Astrocyte of the cerebellum (primary cell): ENCODE measurements at regions not wholly inside any gene's neighbourhood (a gene's known extent, or its start where the extent isn't known, plus 50 kb on each side); places are given as distances from the start of the nearest gene placed in this dataset.

Experiments
- DNase-seq: peaks from one replicate; pipeline ENCODE4 v3.0.0-alpha.2; 2011; ENCODE audit warnings: low read depth
- H3K4me3 ChIP-seq: 2 replicates; pipeline ENCODE4 v1.5.1; 2011; ENCODE audit warnings: mild to moderate bottlenecking, low read depth, low read length, moderate library complexity
- in situ Hi-C: cut with HindIII; loops from 2 replicates; pipeline ENCODE4 v1.10.0; 2017; ENCODE audit warnings: low sequenced_read_pairs
- TF ChIP-seq, protein P1 (sequence below): IDR thresholded peaks from 2 replicates; pipeline ENCODE4 v1.5.1; 2012; ENCODE audit warnings: low read length, low read depth, moderate library complexity, mild to moderate bottlenecking; ENCODE audit errors: missing control alignments

DNA sequence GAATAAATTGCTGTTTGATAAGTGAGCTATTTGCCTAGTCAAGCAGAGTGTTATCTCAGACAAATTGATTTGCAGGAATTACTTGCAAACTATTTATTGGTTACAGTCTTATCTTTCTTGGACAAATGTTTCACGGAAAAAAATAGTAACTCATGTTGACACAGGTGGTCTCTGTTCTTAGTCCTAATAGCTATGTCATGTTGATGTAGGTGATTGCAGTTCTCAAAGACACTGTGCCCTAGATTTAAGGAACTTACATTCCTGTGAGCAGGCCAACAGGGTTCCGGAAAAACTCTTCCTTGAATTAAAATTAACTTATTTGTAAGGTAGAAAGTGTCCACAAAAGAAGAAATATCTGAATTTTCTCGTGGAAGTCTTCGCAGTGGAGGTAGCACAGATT, 109.6 kb upstream of the SLCO6A1 start:
- no peak overlapping the region for H3K4me3 ChIP-seq
- no peak for DNase-seq
- TF ChIP-seq, protein P1, sequence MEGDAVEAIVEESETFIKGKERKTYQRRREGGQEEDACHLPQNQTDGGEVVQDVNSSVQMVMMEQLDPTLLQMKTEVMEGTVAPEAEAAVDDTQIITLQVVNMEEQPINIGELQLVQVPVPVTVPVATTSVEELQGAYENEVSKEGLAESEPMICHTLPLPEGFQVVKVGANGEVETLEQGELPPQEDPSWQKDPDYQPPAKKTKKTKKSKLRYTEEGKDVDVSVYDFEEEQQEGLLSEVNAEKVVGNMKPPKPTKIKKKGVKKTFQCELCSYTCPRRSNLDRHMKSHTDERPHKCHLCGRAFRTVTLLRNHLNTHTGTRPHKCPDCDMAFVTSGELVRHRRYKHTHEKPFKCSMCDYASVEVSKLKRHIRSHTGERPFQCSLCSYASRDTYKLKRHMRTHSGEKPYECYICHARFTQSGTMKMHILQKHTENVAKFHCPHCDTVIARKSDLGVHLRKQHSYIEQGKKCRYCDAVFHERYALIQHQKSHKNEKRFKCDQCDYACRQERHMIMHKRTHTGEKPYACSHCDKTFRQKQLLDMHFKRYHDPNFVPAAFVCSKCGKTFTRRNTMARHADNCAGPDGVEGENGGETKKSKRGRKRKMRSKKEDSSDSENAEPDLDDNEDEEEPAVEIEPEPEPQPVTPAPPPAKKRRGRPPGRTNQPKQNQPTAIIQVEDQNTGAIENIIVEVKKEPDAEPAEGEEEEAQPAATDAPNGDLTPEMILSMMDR: no peak
- in situ Hi-C loops: no loop called here

DNA sequence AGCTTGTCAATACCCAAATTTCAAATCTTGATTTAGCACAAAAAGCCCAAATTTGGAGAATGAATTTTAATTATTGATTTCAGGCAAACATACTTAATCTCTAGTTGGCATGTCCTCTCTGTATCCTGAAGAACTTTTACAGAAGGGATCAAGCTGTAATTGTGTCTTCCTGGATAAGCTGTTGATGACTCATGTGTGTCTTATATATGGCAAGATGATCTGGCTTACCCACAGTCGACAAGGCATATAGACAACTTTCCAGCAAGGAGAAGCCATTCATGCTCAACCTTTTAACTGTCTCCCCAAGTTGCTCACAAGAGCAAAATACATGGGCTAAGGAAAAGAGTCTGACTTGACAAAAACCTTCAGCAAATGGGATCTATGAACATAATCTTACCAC, 112.5 kb upstream of the SLCO6A1 start:
- DNase-seq: no peak
- TF ChIP-seq, protein P1: no peak
- in situ Hi-C loops: no loop called here
- H3K4me3 ChIP-seq: no peak overlapping the region

DNA sequence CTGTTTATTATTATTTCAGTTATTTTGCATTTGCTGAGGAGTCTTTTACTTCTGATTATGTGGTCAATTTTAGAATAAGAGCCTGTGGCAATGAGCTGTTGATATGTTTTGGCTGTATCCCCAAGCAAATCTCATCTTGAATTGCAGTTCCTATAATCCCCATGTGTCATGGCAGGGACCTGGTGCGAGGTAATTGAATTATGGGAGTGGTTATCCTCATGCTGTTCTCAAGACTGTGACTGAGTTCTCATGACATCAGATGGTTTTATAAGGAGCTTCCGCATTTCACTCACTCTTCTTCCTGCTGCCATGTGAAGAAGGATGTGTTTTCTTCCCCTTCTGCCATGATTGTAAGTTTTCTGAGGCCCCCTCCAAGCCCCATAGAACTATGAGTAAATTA, 114.9 kb upstream of the SLCO6A1 start:
- no peak overlapping the region for H3K4me3 ChIP-seq
- TF ChIP-seq, protein P1: no peak
- in situ Hi-C loops: no loop called here
- DNase-seq: no peak

DNA sequence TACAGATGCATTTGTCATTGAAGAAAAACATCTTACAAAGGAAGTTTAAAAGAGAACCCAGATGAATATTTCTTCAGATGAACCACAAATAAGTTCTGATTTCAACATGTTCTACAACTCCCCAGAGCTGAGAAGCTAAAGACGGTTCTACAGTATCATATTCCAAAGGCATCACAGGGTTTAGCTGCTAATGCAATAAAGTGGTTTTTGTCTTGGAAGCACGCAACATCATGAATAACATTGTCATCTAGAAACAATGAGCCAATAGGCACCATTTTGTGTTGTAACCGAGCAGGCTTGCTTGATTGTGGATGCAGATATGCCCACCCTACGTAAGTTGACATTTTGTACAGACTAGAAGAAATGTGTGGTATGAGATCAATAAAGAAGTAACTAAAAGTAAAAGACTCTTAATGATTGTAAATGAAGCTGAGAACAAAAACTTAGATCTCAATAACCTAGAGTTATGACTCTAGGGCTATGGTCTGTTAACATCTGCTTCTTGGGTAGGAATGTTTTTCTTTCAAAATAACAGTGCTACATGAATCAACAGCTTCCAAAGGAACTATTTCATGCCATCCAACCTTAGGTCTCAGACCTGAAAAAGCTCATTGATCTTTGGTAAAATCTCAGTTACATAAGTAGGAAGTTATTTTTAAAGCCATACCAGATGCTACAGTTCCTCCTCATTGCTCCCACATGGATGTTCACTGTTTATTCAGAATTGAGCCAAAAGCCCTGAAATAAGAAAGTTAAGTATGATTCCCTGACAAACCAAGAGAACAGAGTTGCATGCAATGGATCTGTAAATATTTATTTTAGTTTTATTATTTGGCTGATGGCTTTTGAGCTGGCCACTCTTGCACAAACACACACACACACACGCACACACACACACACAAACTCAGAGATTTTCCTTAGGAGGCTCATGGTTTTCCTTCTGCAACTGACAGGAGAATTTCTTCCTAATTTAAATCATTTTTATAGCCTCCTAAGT, 118.7 kb upstream of the SLCO6A1 start:
- DNase-seq: no peak

DNA sequence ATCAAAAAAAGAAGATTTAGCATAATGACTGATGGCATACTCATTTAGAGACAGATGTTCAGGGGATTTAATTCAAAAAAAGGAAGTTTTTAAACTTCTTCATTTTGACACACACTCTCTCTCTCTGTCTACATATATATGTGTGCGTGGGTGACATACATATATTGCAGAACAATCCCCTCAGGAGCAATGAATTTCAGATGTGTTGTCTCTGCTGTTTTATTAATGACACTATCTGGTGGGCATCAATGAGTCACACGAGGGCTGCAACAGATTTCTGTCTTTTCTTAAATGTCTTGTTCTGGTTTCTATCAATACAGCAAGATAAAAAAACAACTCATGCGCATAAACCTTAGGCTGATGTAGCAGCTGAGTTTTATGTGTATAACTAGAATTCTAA, 123.5 kb upstream of the SLCO6A1 start:
- DNase-seq: no peak
- H3K4me3 ChIP-seq: no peak overlapping the region
- TF ChIP-seq, protein P1: no peak
- in situ Hi-C loops: no loop called here

More for the DNA sequence above, 118.7 kb upstream of the SLCO6A1 start:
- H3K4me3 ChIP-seq: no peak overlapping the region
- TF ChIP-seq, protein P1: no peak
- in situ Hi-C loops: no loop called here

DNA sequence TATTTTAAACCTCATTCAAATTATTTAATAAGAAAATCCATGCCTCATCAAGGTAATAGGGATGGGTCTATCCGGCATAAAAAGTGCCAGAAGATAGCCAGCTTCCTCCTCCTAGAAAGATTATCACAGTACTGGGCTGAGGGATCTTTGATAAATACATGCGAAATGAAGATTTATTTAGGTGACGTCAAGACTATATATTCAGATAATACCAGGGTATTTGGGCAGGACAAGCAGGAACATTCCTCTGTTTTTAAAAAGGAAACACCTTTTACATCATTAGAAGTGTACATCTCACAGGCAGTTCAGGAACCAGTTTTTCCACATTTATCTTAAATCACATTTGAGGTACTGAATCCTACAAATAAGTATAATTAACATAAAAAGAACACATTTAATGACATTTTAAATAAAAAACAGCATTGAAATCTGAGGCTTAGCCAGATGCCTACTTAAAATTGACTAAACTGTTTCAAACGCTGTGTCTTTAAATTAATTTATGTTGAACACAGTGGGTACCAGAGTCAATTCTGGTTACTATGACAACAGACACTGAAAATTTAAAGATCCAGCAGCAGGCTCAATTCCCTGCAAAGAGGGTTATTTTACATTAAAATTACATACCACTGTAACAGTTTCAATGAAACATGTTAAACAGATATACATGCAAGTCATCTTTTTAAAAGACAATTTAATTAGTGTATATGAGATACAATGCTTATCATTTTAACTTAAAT, 124.7 kb upstream of the SLCO6A1 start:
- TF ChIP-seq, protein P1: no peak
- H3K4me3 ChIP-seq: no peak overlapping the region
- in situ Hi-C loops: no loop called here
- no peak for DNase-seq
